ENCODE measurements at regions not wholly inside any gene's neighbourhood (a gene's known extent, or its start where the extent isn't known, plus 50 kb on each side); places are given as distances from the start of the nearest gene placed in this dataset.
"Not testable (repeated sequence)": the region's sequence is repeated elsewhere in the genome, so short reads cannot be mapped to it uniquely, and the experiment has no call there.

DNA sequence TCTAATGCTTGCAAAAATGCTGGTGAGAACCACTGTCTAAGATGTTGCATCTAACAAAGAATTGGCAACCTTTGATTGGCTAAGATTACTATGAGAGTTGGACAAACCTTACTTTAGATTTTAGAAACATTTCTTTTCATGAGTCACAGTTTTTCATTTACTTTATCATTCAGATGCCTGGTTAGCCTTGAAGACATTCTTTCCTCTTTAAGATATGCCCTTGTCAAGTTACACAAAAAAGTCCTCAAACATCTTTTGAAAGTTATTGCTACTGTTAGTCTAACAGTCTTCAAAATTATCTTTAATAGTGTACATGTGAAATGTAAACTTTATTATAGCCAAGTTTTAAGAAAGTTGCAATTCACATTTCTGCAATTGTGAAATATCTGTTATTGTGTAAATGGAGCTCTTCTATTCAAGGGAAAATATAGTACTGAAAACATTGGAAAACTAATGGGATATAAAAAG lies 276.3 kb downstream of the RND3 start:
- DNase-seq (ENCODE audit: low spot score) = no peak

DNA sequence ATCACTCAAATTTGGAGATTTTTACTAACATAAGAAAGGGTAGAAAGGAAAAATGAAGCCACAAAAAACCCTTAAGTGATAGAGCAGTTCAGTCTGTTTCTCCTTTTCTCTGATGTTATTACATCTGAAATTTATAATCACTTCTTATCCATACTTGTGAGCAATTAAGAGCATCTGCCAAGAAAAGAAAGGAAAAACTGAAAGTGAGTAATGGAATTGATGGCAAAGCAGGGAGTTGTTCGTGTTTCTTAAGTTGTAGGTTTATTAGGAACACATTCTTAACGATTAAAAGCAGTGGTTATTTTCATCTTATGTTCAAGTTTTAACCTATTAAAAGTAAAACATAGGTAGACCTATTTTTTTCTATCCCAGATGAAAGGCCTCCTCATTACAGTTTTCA lies 277.7 kb downstream of the RND3 start:
- no peak for DNase-seq (ENCODE audit: low spot score)

- DNase-seq (ENCODE audit: low spot score) = no peak
Measured at GRCh38 chr2:150208689-150209088, 278.8 kb downstream of the RND3 start.

DNA sequence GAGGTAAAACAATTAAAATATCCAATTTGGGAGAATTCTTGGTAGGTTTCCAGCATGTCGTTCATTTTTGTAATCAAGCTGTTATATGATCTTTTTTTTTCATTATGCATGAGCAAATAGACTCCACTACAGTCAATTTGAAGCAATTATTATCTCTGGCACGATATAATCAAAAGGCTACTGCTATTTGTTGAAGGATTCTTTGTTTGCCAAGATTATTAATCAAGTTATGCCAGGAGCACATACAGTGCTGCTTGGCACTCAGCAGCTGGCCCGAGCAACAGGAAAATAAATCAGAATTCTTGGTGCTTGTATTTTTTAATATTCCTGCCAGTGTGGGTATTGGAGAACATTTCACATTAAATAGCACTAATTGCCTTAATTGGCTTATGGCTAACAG lies 279.5 kb downstream of the RND3 start:
- no peak for DNase-seq (ENCODE audit: low spot score)

DNA sequence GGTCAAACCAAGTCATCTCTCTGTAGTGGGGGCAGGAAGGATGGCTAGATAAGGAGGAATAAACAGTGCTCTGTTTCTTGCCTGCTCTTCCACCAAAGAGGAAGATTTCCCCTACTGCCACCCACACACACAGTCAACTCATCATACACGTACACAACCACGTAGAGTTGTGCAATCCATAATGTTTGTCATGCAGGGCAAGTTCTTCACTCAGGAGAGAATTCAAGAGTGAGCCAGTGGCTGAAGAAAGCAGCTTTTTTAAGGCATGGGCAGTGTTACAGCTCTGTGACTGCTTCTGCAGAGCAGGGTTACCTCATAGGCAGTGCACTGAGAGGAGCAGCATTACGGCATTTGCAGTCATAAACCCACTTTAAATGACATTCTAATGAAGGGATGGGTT lies 283.0 kb downstream of the RND3 start:
- no peak for DNase-seq (ENCODE audit: low spot score)

DNA sequence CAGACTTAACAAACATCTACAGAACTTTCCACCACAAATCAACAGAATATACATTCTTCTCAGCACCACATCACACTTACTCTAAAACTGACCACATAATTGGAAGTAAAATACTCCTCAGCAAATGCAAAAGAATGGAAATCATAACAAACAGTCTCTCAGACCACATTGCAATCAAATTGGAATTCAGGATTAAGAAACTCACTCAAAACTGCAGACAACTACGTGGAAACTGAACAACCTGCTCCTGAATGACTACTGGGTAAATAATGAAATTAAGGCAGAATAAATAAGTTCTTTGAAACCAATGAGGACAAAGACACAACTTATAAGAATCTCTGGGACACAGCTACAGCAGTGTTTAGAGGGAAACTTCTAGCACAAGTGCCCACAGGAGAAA lies 292.7 kb downstream of the RND3 start:
- DNase-seq (ENCODE audit: low spot score) = not testable (repeated sequence)

DNA sequence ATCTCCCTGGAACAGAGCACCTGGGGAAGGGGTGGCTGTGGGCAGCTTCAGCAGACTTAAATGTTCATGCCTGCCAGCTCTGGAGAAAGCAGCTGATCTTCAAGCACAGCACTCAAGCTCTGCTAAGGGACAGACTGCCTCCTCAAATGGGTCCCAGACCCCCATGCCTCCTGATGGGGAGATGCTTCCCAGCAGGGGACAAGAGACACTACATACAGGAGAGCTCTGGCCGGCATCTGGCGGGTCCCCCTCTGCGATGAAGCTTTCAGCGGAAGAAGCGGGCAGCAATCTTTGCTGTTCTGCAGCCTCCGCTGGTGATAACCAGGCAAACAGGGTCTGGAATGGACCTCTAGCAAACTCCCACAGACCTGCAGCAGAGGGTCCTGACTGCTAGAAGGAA lies 294.8 kb downstream of the RND3 start:
- DNase-seq (ENCODE audit: low spot score) = no peak

DNA sequence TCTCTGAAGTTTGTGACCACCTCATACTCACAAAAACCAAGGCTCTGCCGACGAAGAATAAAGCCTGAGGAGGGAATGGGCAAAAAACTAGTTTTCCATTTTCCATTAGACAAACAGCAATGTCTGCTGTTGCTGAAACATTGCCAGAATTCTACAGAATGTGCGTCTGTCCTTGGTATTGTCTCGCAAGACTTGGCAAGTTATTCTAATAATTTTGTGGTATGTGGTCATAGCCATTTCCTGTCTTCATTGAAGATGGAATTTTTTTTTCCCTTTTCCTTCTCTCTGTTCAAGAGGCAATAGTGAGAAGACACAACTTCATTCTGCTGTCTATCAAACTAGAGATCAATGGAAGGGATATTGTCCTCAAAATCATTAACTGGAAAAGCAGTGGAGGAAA lies 296.1 kb downstream of the RND3 start:
- DNase-seq (ENCODE audit: low spot score) = no peak

- no peak for DNase-seq (ENCODE audit: low spot score)
Measured at GRCh38 chr2:150190546-150190945, 296.9 kb downstream of the RND3 start.

DNA sequence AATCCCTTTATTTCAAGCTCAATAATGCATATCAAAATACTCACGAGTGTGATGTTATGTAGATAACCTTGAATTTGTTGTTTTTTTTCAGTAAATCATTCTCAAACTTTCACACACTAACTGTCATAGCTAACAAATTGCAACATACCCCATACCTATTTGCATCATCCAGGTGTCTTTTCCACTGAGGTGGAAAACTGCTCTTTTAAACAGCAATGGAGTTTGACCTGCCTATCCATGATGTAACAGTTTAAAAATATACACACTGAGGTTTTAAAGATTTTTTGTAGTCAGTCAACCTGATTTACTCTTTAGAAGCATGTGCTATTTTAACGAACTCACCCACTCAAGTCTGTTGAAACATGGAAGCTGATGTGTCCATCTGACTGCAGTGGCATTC lies 298.7 kb downstream of the RND3 start:
- DNase-seq (ENCODE audit: low spot score) = no peak

DNA sequence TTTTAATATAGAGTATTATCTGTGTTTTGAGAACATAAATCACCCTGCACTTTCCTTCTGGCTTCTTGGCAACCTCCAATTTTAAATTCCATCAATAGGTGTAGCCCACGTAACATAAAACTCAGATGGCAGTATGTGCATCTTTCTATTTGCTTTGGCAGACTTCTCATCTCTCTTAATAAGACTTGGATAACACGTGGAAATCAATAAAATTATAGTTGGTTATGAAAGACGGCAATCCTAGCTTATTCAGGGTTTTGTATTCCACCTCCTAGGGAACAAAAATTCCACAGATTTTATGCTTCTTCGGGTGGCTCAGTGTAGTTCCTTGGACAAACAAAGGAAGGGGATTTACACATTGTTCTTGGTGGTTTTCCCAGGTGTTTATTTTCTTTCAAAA lies 299.3 kb downstream of the RND3 start:
- DNase-seq (ENCODE audit: low spot score) = no peak

DNA sequence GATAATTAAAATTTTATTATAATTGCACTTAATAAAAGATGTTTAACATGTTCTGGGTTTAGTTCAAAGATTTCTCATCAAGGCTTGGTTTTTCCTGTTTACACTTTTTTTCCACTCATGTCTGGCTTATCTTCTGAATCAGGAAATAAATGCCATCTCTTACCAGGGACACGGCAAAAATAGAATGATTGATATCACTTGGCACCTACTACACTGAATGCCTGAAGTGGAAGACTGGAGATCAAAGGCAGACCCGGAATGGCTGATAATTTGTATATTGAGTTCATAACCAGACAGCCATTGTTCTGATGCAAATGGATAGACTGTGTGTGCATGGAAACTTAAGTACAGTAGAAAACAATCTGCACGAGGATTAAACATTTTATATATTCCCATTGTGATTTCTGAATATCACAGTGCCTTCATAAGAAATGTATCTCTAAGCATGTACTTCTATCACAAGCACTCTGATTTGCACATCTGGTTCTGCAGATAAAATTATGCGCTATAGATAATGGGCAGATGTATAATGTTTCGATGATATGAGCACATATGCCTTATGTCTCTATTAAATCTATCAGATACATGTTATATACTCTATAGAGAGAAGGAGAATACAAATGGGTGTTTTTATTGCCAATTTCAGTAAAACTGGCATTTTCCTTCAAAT lies 304.8 kb downstream of the RND3 start:
- no peak for DNase-seq (ENCODE audit: low spot score)

- no peak for DNase-seq (ENCODE audit: low spot score)
Measured at GRCh38 chr2:150178591-150178990, 308.9 kb downstream of the RND3 start.

DNA sequence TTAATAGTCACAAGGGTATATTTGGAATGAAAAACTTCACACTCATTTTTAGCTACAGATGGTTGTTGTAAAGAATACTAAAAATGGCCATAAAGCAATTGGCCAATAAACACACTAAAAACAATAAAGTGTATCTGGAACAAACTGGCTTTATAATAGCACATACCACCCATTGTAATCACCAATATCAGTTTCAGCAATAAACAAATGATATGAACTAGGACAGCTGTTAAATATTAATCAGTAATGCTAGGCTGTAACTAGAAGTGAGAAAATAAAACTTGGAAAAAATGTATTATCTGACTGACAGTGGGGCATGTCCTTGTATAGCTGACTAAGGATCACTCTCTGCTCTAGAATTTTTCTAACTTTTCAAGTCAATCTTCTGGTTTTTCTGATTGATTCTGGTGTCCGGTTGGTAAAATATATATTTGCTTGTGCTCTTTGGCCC lies 312.5 kb downstream of the RND3 start:
- DNase-seq (ENCODE audit: low spot score) = no peak

DNA sequence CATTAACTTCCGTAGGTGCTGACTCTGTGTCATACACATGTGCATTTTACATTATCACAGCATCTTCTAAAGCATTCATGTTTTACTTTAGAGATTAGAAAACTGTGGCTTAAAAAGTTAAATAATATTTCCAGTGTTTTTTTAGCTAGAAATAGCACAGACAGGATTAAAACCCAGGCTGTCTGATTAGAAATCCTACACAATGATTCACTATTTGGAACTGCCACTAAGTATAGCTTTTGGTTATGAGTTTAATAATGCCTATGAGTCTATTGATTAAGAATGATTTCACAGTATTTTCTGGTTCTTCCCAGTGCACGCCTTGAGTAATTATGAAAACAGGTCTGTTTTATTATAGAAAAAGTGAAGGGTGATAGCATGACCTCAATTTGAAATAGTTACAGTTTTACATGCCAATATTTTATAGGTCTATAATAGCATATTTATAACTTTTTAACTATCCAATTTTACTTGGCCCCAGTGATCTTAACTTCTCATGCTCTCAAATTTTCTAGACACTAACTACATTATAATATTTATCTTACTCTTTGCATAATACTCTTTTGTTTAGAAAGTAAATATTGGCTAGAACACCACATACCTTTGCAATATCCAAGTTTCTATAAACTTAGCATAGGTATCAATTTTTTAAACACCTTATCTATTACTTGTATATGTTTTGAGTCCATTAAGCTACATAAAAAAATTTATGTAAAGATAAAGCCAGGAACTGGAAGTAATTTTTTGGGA lies 313.2 kb downstream of the RND3 start:
- DNase-seq (ENCODE audit: low spot score) = no peak

DNA sequence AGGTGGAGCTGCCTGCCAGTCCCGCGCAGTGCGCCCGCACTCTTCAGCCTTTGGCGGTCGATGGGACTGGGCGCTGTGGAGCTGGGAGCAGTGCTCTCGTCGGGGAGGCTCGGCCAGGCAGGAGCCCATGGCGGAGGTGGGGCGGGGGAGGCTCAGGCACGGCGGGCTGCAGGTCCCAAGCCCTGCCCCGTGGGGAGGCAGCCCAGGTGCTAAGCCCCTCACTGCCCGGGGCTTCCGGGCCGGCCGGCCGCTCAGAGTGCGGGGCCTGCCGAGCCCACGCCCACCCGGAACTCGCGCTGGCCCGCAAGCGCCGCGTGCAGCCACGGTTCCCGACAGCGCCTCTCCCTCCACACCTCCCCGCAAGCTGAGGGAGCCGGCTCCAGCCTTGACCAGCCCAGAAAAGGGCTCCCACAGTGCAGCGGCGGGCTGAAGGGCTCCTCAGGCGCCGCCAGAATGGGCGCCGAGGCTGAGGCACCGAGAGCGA lies 316.4 kb downstream of the RND3 start:
- DNase-seq (ENCODE audit: low spot score) = no peak

DNA sequence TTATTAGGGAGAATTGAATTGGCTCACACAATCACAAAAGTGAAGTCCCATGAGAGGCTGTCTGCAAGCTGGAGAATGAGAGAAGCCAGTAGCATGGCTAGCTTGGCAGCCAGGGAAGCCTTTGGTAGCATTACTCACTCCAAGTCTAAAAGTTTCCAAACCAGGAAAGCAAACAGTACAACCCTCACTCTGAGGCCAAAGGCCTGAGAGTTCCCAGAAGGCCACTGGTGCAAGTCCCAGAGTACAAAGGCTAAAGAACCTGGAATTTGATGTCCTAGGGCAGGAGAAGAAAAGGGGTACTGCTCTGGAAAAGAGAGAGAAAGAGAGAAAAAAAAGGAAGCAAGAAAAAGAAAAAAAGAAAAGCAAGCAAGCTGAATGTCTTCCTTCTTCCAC lies 318.2 kb downstream of the RND3 start:
- DNase-seq (ENCODE audit: low spot score) = no peak

- no peak for DNase-seq (ENCODE audit: low spot score)
Measured at GRCh38 chr2:150168595-150169236, 318.8 kb downstream of the RND3 start.

DNA sequence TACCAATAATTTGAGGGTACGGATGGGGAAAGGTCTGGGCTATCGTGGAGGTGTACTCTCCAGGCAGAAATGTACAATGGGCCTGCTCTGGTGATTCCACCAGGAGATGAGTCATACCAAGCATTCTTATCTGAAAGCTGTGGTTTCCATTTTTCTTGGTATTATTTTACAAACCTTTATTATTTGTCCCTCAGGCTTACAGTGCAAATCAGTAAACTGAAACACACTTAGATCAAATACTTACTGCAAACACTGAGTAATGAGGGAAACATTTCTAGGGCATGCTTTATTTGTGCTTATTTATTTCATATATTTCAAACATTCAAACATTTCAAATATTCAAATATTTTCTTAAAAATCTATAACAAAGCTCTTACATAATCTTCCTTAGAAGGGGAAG lies 319.8 kb downstream of the RND3 start:
- no peak for DNase-seq (ENCODE audit: low spot score)

DNA sequence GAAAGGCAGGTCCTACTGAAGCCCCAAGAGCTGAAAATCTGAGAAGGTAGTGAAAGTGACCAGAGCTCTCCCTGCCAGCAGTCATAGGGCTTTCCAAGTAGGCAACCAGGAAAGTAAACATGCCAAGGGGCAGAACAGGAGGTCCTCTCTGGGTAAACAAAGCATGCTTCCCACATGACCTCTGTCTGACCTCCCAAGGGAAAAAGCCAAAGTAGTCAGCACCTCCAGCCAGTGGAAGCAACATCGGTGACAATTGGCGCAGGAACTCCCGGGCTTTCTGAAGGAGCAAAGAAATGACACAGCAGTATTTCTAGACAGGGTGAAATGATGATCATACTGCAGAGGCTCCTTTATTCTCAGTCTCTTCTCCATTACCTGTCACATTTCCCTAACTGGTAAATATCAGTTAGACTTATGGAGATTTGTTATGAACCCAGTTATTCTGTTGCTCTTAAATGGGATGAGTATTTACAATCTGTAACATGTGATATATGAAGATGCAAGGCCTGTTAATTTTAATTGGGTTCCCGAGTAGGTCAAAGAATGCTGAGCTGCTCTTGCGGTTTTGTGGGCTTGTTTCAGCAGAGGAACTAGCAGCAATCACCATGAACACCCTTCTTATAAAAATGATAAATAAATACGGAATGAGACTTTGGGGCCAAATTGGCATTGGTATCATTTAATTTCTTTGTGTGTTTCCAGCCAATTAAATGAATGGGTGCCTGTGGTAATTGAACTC lies 321.0 kb downstream of the RND3 start:
- peak; percentile 53 for DNase-seq (ENCODE audit: low spot score)

DNA sequence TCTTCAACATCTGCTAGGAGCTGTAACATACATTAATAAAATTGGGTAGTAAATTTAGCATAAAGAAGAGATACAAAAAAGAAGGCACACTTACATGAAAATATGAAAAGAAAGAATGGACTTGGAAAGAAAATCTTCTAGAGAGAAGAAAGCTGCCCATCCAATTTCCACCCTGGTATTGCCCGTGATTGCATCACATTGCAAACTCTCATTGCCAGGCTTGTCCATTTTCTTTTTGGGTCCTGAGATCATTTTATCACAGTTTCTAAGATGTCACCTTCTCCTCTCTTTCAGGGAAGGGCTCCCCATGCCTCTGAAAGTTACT lies 321.5 kb downstream of the RND3 start:
- DNase-seq (ENCODE audit: low spot score) = no peak

DNA sequence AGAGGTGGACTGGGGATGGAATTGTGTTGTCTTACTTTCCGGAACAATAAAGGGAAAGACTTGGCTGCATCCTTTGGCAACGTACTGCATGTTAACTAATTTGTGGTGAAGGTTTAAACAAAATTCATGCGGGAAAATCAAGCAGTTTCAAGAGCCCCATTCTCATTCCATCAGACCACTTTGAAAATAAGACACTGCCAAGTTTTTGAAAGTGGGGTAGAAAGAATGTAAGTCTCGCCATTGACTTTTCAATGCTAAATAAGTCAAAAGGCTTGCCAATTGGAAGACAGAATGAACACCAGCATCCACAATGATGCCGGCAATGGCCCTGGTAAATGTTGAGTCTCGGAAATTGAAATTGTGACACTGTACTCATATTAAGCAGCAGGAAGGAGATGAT lies 322.0 kb downstream of the RND3 start:
- DNase-seq (ENCODE audit: low spot score) = no peak
